Endothelial cell of umbilical vein (primary cell): ENCODE measurements at regions not wholly inside any gene's neighbourhood (a gene's known extent, or its start where the extent isn't known, plus 50 kb on each side); places are given as distances from the start of the nearest gene placed in this dataset.

ENCODE experiments used
- BruUV-seq: library from RNA; stranded (reverse); fragments of 400-500 nt; replicated peaks from 2 replicates; lab custom pipeline; 2021; lab: Mats Ljungman, UMichigan
- CTCF ChIA-PET: fragments of 300-600, 350-600 bp; sonication (Branson Sonifier 250); formaldehyde crosslinking; loops from one replicate; lab custom pipeline; 2021; ENCODE audit warnings: antibody characterized with exemption, inconsistent platforms; lab: Charles Lee
- POLR2A ChIA-PET: fragments of 300-600, 350-600 bp; sonication (Branson Sonifier 250); formaldehyde crosslinking; loops from one replicate; lab custom pipeline; 2021; ENCODE audit warnings: antibody characterized with exemption, inconsistent platforms; lab: Charles Lee
- DNase-seq: peaks from one replicate; pipeline ENCODE4 v3.0.0-alpha.2; 2011; ENCODE audit warnings: low read depth, low spot score
- FAIRE-seq: peaks from 2 replicates; lab custom pipeline; 2011; peaks lifted over from hg19 to GRCh38; lab: Jason Lieb, UNC
- H2AFZ ChIP-seq: 2 replicates; pipeline ENCODE4 v1.6.0; 2012; ENCODE audit warnings: low read depth, low read length, control low read depth, inconsistent platforms
- H3K27ac ChIP-seq: 2 replicates; pipeline ENCODE4 v1.5.1; 2011; ENCODE audit warnings: low read depth, mild to moderate bottlenecking, control low read depth, low read length, moderate library complexity; ENCODE audit not compliant: insufficient read depth
- H3K27me3 ChIP-seq, 2 experiments: 2 replicates each; pipeline versions ENCODE4 v1.6.0 to v1.6.1; 2011; ENCODE audit warnings: low read length in 2 of 2, mixed read lengths in 1 of 2; ENCODE audit not compliant: control insufficient read depth in 2 of 2, insufficient read depth in 2 of 2
- H3K36me3 ChIP-seq, 2 experiments: 2 replicates in 1 of 2; 3 replicates in 1 of 2; pipeline ENCODE4 v1.5.1; 2011; ENCODE audit warnings: low read length in 2 of 2, mild to moderate bottlenecking in 1 of 2, moderate library complexity in 1 of 2; ENCODE audit not compliant: control insufficient read depth in 2 of 2, insufficient read depth in 2 of 2; ENCODE audit errors: extremely low read depth in 1 of 2
- H3K4me1 ChIP-seq: 3 replicates; pipeline ENCODE4 v1.5.1; 2011; ENCODE audit warnings: mild to moderate bottlenecking, low read length; ENCODE audit not compliant: control insufficient read depth, insufficient read depth; ENCODE audit errors: extremely low read depth
- H3K4me2 ChIP-seq: 2 replicates; pipeline ENCODE4 v1.6.1; 2011; ENCODE audit warnings: low read length, control low read depth, mixed read lengths; ENCODE audit not compliant: insufficient read depth
- H3K4me3 ChIP-seq, 3 experiments: fragments of 200-600 bp in 1 of 3; sonication (generic), shearing (Covaris generic) in 1 of 3; replicated peaks in 1 of 3; 2 replicates each; pipeline ENCODE4 v1.5.1; 2011 to 2016; ENCODE audit warnings: control low read depth in 3 of 3, low read length in 3 of 3, mild to moderate bottlenecking in 2 of 3, inconsistent platforms in 1 of 3, low read depth in 1 of 3, moderate library complexity in 1 of 3; ENCODE audit not compliant: insufficient read depth in 1 of 3
- H3K79me2 ChIP-seq: 2 replicates; pipeline ENCODE4 v1.6.0; 2012; ENCODE audit warnings: low read length, inconsistent platforms; ENCODE audit not compliant: control insufficient read depth, insufficient read depth
- H3K9ac ChIP-seq: replicated peaks from 2 replicates; pipeline ENCODE3; 2011; ENCODE audit warnings: low read length, control low read depth; ENCODE audit not compliant: insufficient read depth; ENCODE audit errors: extremely low read depth
- H3K9me1 ChIP-seq: replicated peaks from 3 replicates; pipeline ENCODE4 v1.6.0; 2011; ENCODE audit warnings: mild to moderate bottlenecking, low read length; ENCODE audit not compliant: control insufficient read depth, insufficient read depth; ENCODE audit errors: extremely low read depth
- H3K9me3 ChIP-seq: replicated peaks from 2 replicates; pipeline ENCODE4 v1.5.1; 2012; ENCODE audit warnings: low read length, inconsistent platforms; ENCODE audit not compliant: control insufficient read depth, insufficient read depth
- H4K20me1 ChIP-seq: replicated peaks from 2 replicates; pipeline ENCODE3; 2011; ENCODE audit warnings: mild to moderate bottlenecking, low read length; ENCODE audit not compliant: control insufficient read depth, insufficient read depth; ENCODE audit errors: extremely low read depth
- CTCF ChIP-seq, 2 donors: IDR thresholded peaks; 1 replicate in 1 of 2; 2 replicates in 1 of 2; pipeline ENCODE4 v1.5.1; 2011; ENCODE audit warnings: low read length in 2 of 2, mild to moderate bottlenecking in 2 of 2, moderate library complexity in 2 of 2, control low read depth in 1 of 2, inconsistent platforms in 1 of 2, low read depth in 1 of 2; ENCODE audit not compliant: insufficient read depth in 1 of 2; ENCODE audit errors: extremely low read depth in 1 of 2
- EZH2 ChIP-seq: IDR thresholded peaks from 2 replicates; pipeline ENCODE4 v1.6.1; 2012; ENCODE audit warnings: borderline replicate concordance, low read depth, mild to moderate bottlenecking, moderate library complexity, low read length, inconsistent platforms; ENCODE audit not compliant: severe bottlenecking
- FOS ChIP-seq: IDR thresholded peaks from 2 replicates; pipeline ENCODE4 v1.6.1; 2011; ENCODE audit warnings: mild to moderate bottlenecking, low read length, moderate library complexity, borderline replicate concordance; ENCODE audit not compliant: insufficient read depth
- GATA2 ChIP-seq: IDR thresholded peaks from 2 replicates; pipeline ENCODE4 v1.7.0; 2011; ENCODE audit warnings: low read depth, mild to moderate bottlenecking, moderate library complexity, mixed read lengths, low read length; ENCODE audit not compliant: insufficient read length, insufficient read depth
- JUN ChIP-seq: IDR thresholded peaks from 2 replicates; pipeline ENCODE4 v1.6.1; 2011; ENCODE audit warnings: borderline replicate concordance, low read depth; ENCODE audit not compliant: insufficient read length, insufficient read depth
- MAX ChIP-seq: IDR thresholded peaks from 2 replicates; pipeline ENCODE4 v1.6.1; 2011; ENCODE audit not compliant: insufficient read depth, insufficient read length
- MYC ChIP-seq: IDR thresholded peaks from one replicate; pipeline ENCODE4 v1.6.1; 2011; ENCODE audit warnings: mild to moderate bottlenecking, low read depth, low read length
- POLR2A ChIP-seq: IDR thresholded peaks from 2 replicates; pipeline ENCODE4 v1.6.1; 2012; ENCODE audit warnings: low read depth, mild to moderate bottlenecking, control low read depth, low read length
- POLR2AphosphoS5 ChIP-seq: IDR thresholded peaks from 2 replicates; pipeline ENCODE4 v1.6.1; 2012; ENCODE audit warnings: low read depth, mild to moderate bottlenecking, control low read depth, low read length, moderate library complexity; ENCODE audit not compliant: insufficient read depth
- dilution Hi-C: fragments of 300-500 bp; cut with MboI; formaldehyde crosslinking; loops from one replicate; pipeline ENCODE4 v1.15.0; 2019; ENCODE audit warnings: low sequenced_read_pairs; ENCODE audit not compliant: extremely low pct_ligation_motif_present
- intact Hi-C: fragments of 100-400 bp; cut with micrococcal nuclease; formaldehyde crosslinking; loops from one replicate; pipeline ENCODE4 v1.10.0; 2022

- H3K9ac ChIP-seq, result no peak overlapping the region
- no peak for DNase-seq
- H3K9me1 ChIP-seq, result no peaks in the 10 kb centered on the region
- FAIRE-seq, result no peak
- H3K4me2 ChIP-seq, result no peak overlapping the region
- no TSS peak for BruUV-seq
- intact Hi-C loops (no loop called here), dilution Hi-C loops (no loop called here)
- H3K79me2 ChIP-seq, result no peaks in the 10 kb centered on the region
- no peaks in the 10 kb centered on the region for H3K27me3 ChIP-seq
- TF ChIP-seq MAX (no peak), EZH2 (no peak), POLR2AphosphoS5 (no peak), CTCF (IDR thresholded peaks at IDR 0.05; ENCODE audit: extremely low read depth in 1 of 2, insufficient read depth in 1 of 2, low read depth in 1 of 2, low read length in 2 of 2) (no peak), JUN (no peak), MYC (no peak), POLR2A (no peak), GATA2 (no peak), FOS (no peak)
- H3K36me3 ChIP-seq, result no peaks in the 10 kb centered on the region
- ChIA-PET CTCF (no interaction called here), POLR2A (no interaction called here)
- peaks cover 2% of the 10 kb centered on the region for H3K9me3 ChIP-seq
- no peak overlapping the region for H2AFZ ChIP-seq
- H3K4me3 ChIP-seq, result no peak overlapping the region
- H3K27ac ChIP-seq, result no peak overlapping the region
- no peaks in the 10 kb centered on the region for H3K4me1 ChIP-seq
- no peaks in the 10 kb centered on the region for H4K20me1 ChIP-seq
Observed at GRCh38 chr3:53949541-53949940, 57.9 kb upstream of the SELENOK start.
